Endodermal cell (in vitro differentiated cells): ENCODE measurements at regions not wholly inside any gene's neighbourhood (a gene's known extent, or its start where the extent isn't known, plus 50 kb on each side); places are given as distances from the start of the nearest gene placed in this dataset.

Source experiments
- DNase-seq: peaks from one replicate; pipeline ENCODE4 v3.0.0-alpha.2; 2017
- H3K27ac ChIP-seq: 2 replicates; pipeline ENCODE4 v1.5.1; 2013; ENCODE audit warnings: mild to moderate bottlenecking, low read depth, low read length, moderate library complexity
- H3K27me3 ChIP-seq: 2 replicates; pipeline ENCODE4 v1.6.1; 2013; ENCODE audit warnings: mild to moderate bottlenecking, low read length, moderate library complexity; ENCODE audit not compliant: insufficient read depth, control insufficient read depth, poor library complexity, severe bottlenecking
- H3K36me3 ChIP-seq: 2 replicates; pipeline ENCODE4 v1.7.0; 2013; ENCODE audit warnings: mild to moderate bottlenecking, low read length, moderate library complexity; ENCODE audit not compliant: control insufficient read depth, insufficient read depth
- H3K4me1 ChIP-seq: one replicate; pipeline ENCODE4 v1.7.0; 2013; ENCODE audit warnings: low read length; ENCODE audit not compliant: control insufficient read depth, insufficient read depth
- H3K4me3 ChIP-seq: 2 replicates; pipeline ENCODE4 v1.5.1; 2013; ENCODE audit warnings: mild to moderate bottlenecking, low read length, moderate library complexity
- H3K9ac ChIP-seq: 2 replicates; pipeline ENCODE4 v1.6.1; 2013; ENCODE audit warnings: mild to moderate bottlenecking, low read length, moderate library complexity; ENCODE audit not compliant: poor library complexity, severe bottlenecking; ENCODE audit errors: extremely low read depth
- H3K9me3 ChIP-seq: 2 replicates; pipeline ENCODE4 v1.6.1; 2013; ENCODE audit warnings: mild to moderate bottlenecking, low read length, moderate library complexity; ENCODE audit not compliant: control insufficient read depth
- H3K27ac Mint-ChIP-seq: 2 replicates; pipeline ENCODE4 v1.8.0; 2020; ENCODE audit warnings: mixed read lengths
- H3K27me3 Mint-ChIP-seq: 2 replicates; pipeline ENCODE4 v1.8.0; 2021; ENCODE audit warnings: mild to moderate bottlenecking, mixed read lengths; ENCODE audit not compliant: insufficient read depth
- H3K36me3 Mint-ChIP-seq: 2 replicates; pipeline ENCODE4 v1.8.0; 2020; ENCODE audit warnings: low read depth, mixed read lengths
- H3K4me1 Mint-ChIP-seq: 2 replicates; pipeline ENCODE4 v1.8.0; 2020; ENCODE audit warnings: mixed read lengths
- H3K4me3 Mint-ChIP-seq: 2 replicates; pipeline ENCODE4 v1.8.0; 2020; ENCODE audit warnings: mild to moderate bottlenecking, moderate library complexity, mixed read lengths
- H3K9me3 Mint-ChIP-seq: 2 replicates; pipeline ENCODE4 v1.8.0; 2020; ENCODE audit warnings: mild to moderate bottlenecking, mixed read lengths
- CTCF ChIP-seq: fragments of 200-600 bp; sonication (generic); conservative IDR thresholded peaks from 2 replicates; pipeline ENCODE4 v1.5.0; 2021; ENCODE audit warnings: antibody characterized with exemption, mild to moderate bottlenecking
- WGBS, 2 experiments: methylation state at CpG; one replicate each; pipeline versions ENCODE4 v1.1.5 to v1.1.7; 2013; ENCODE audit warnings: missing lambda C conversion rate in 2 of 2, mixed read lengths in 1 of 2; ENCODE audit not compliant: insufficient coverage in 1 of 2, insufficient read length in 1 of 2; 5-methylcytosine and 5-hydroxymethylcytosine counted together

- Histone ChIP-seq H3K27ac (no peak overlapping the region), H3K27me3 (no peaks in the 10 kb centered on the region), H3K4me1 (no peaks in the 10 kb centered on the region), H3K36me3 (no peaks in the 10 kb centered on the region), H3K9ac (no peak overlapping the region), H3K4me3 (no peak overlapping the region), H3K9me3 (no peaks in the 10 kb centered on the region)
- Mint-ChIP-seq H3K4me3 (no peak overlapping the region), H3K27me3 (no peaks in the 10 kb centered on the region), H3K9me3 (peaks cover 16% of the 10 kb centered on the region), H3K4me1 (no peaks in the 10 kb centered on the region), H3K27ac (no peak overlapping the region), H3K36me3 (no peaks in the 10 kb centered on the region)
- WGBS, 2 experiments, result 89 to 100% methylated on average over 2 to 3 of the region's 3 CpGs
- DNase-seq, result no peak
- TF ChIP-seq CTCF, result no peak
Measured at GRCh38 chr4:19982556-19982955, 269.1 kb upstream of the SLIT2 start.

DNA sequence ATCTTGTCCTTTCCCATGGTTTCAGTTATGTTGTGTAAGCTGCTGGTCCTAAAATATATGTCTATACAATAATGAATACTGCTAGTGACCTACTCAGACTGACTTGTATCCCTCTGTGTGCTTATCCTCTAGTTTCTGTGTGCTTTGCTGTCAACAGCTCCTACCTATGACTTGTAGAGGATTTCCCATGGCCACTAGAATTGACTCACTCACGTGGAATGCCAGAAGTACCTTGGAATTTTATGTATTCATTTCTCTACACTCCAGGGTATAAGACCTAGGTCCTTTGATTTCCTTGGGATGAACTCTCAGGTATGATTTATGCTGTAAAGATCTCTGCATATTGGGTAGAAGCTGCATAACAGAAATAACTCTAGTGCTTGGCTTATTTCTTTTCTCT, 279.9 kb upstream of the SLIT2 start:
- Histone ChIP-seq H3K4me1 (no peaks in the 10 kb centered on the region), H3K27me3 (no peaks in the 10 kb centered on the region), H3K36me3 (no peaks in the 10 kb centered on the region), H3K9ac (no peak overlapping the region), H3K4me3 (no peak overlapping the region), H3K27ac (no peak overlapping the region), H3K9me3 (no peaks in the 10 kb centered on the region)
- Mint-ChIP-seq H3K27me3 (no peaks in the 10 kb centered on the region), H3K4me3 (no peak overlapping the region), H3K36me3 (no peaks in the 10 kb centered on the region), H3K4me1 (peaks cover 2% of the 10 kb centered on the region), H3K9me3 (peaks cover 18% of the 10 kb centered on the region), H3K27ac (no peak overlapping the region)
- DNase-seq, result no peak
- no peak for TF ChIP-seq CTCF
- 56 to 100% methylated on average over 1 of the region's 1 CpG for WGBS, 2 experiments

DNA sequence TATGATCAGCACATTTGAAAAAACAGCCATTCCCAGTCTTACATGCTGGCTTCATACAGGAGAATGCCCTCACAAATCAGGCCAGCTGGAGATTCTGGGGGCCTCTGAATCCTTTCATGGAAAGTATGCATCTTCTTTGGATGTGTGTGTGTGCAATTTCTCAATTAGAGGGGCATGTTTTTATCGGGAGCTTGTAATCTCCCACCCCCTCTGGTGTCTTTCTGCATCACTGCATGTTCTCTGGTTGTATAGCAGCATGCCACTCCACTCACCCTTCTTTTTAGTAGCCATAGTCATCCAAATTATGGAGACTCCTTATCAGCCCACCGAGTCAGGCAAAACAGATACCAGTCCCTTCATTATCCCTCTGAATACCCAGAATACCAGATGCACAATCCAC, 282.2 kb upstream of the SLIT2 start:
- 89 to 92% methylated on average over 2 of the region's 2 CpGs for WGBS, 2 experiments
- Mint-ChIP-seq H3K36me3 (no peaks in the 10 kb centered on the region), H3K9me3 (peaks cover 19% of the 10 kb centered on the region), H3K4me3 (no peak overlapping the region), H3K27ac (no peak overlapping the region), H3K27me3 (no peaks in the 10 kb centered on the region), H3K4me1 (peaks cover 2% of the 10 kb centered on the region)
- Histone ChIP-seq H3K9me3 (peaks cover 7% of the 10 kb centered on the region), H3K4me1 (no peaks in the 10 kb centered on the region), H3K27me3 (no peaks in the 10 kb centered on the region), H3K4me3 (no peak overlapping the region), H3K27ac (no peak overlapping the region), H3K9ac (no peak overlapping the region), H3K36me3 (no peaks in the 10 kb centered on the region)
- no peak for DNase-seq
- TF ChIP-seq CTCF, result peak; percentile 57
